Transverse colon (tissue), 4 donors: ENCODE measurements at regions not wholly inside any gene's neighbourhood (a gene's known extent, or its start where the extent isn't known, plus 50 kb on each side); places are given as distances from the start of the nearest gene placed in this dataset.

Experiments used
- DNase-seq: peaks from one replicate; pipeline ENCODE4 v3.0.0-alpha.2; 2019
- H3K27ac ChIP-seq, 4 donors: fragments of 200-600 bp; sonication (generic); 2 replicates each; pipeline ENCODE4 v1.5.1; 2016 to 2018; ENCODE audit warnings: inconsistent platforms in 4 of 4
- H3K27me3 ChIP-seq: fragments of 200-600 bp; sonication (generic); 2 replicates; pipeline ENCODE4 v1.5.1; 2017; ENCODE audit warnings: inconsistent platforms
- H3K36me3 ChIP-seq, 4 donors: fragments of 200-600 bp; sonication (generic); 2 replicates each; pipeline ENCODE4 v1.5.1; 2017 to 2019; ENCODE audit warnings: inconsistent platforms in 4 of 4
- H3K4me1 ChIP-seq, 4 donors: fragments of 200-600 bp; sonication (generic); 2 replicates each; pipeline ENCODE4 v1.5.1; 2017 to 2020; ENCODE audit warnings: inconsistent platforms in 4 of 4
- H3K4me3 ChIP-seq, 4 donors: fragments of 200-600 bp; sonication (generic); 1 replicate in 1 of 4; 2 replicates in 3 of 4; pipeline versions ENCODE4 v1.5.1 to v1.6.1; 2017 to 2019; ENCODE audit warnings: inconsistent platforms in 4 of 4
- H3K9me3 ChIP-seq, 2 donors: fragments of 200-600 bp; sonication (generic); 2 replicates each; pipeline ENCODE4 v1.5.1; 2017 to 2019; ENCODE audit warnings: inconsistent platforms in 2 of 2
- CTCF ChIP-seq, 5 experiments: fragments of 200-600 bp in 3 of 5; fragments of 450-650 bp in 2 of 5; sonication (generic) in 3 of 5; IDR thresholded peaks; 1 replicate in 2 of 5; 2 replicates in 3 of 5; pipeline ENCODE4 v1.5.1; 2016 to 2017; ENCODE audit warnings: antibody characterized with exemption in 5 of 5, inconsistent platforms in 3 of 5, mild to moderate bottlenecking in 2 of 5, moderate library complexity in 1 of 5
- EP300 ChIP-seq: sonication (generic); formaldehyde crosslinking; IDR thresholded peaks from one replicate; pipeline ENCODE4 v1.6.1; 2017; ENCODE audit warnings: antibody characterized with exemption, low read depth
- POLR2A ChIP-seq: fragments of 450-650 bp; IDR thresholded peaks from one replicate; pipeline ENCODE4 v1.6.1; 2016; ENCODE audit warnings: antibody characterized with exemption, mild to moderate bottlenecking, moderate library complexity
- POLR2AphosphoS5 ChIP-seq, 3 donors: sonication (generic); formaldehyde crosslinking; IDR thresholded peaks; one replicate each; pipeline ENCODE4 v1.6.1; 2016; ENCODE audit warnings: antibody characterized with exemption in 3 of 3
- WGBS, 2 donors: methylation state at CpG; one replicate each; pipeline ENCODE4 v1.1.5; 2018; ENCODE audit warnings: low coverage in 1 of 2; 5-methylcytosine and 5-hydroxymethylcytosine counted together
- in situ Hi-C, 4 donors: fragments of 200-750 bp; cut with MboI; loops; one replicate each; pipeline versions ENCODE4 v1.15.0 to v1.15.1; 2017; ENCODE audit warnings: low sequenced_read_pairs in 3 of 4, low pct_ligation_motif_present in 1 of 4, low pct_unique_long_range_greater_than_20kb in 1 of 4
- intact Hi-C: fragments of 100-400 bp; cut with DNase I; formaldehyde crosslinking; loops from one replicate; pipeline ENCODE4 v1.15.1; 2023; ENCODE audit warnings: low total_unique reads

GRCh38 chr15:53831907-53832770 lies 72.7 kb upstream of the WDR72 start:
- Histone ChIP-seq H3K36me3 (no peaks in the 10 kb centered on the region), H3K4me3 (no peak overlapping the region), H3K27me3 (no peaks in the 10 kb centered on the region), H3K4me1 (peaks cover 13 to 56% (median 25%) of the 10 kb centered on the region in 4 donors), H3K9me3 (no peaks in the 10 kb centered on the region), H3K27ac (peak overlapping the region; percentile 21 to 60 (median 34))
- in situ Hi-C loops (no loop called here), intact Hi-C loops (no loop called here)
- WGBS, 2 donors: 36 to 44% methylated on average over 5 of the region's 5 CpGs
- no peak for DNase-seq
- TF ChIP-seq CTCF (IDR thresholded peaks at IDR 0.05) (no peak), POLR2A (no peak), EP300 (no peak), POLR2AphosphoS5 (IDR thresholded peaks at IDR 0.05) (no peak)

DNA sequence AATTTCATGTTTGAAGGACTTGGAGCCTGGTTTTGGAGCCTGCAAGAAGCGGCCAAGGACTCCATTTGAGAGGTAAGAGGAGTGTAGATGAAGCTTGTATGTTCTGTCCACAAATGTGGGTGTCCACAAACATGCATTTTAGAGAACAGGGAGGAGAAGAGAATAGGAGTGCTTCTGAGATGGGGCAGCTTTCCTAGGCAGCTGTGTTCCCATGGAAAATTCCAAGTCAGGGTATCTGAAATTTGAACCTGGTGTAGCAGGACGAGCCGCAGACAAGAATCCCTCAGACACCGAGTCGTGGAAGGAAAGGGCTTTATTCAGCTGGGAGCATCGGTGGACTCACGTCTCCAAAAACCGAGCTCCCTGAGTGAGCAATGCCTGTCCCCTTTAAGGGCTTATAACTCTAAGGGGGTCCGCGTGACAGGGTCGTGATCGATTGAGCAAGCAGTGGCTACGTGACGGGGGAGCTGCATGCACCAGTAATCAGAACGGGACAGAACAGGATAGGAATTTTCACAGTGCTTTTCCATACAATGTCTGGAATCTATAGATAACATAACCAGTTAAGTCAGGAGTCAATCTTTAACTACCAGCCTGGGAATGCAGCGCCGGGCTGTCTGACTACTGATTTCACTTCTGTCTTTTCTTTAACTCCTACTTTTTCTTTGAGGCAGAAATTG lies 71.4 kb upstream of the WDR72 start:
- in situ Hi-C loops: no loop called here
- H3K27ac ChIP-seq: peak overlapping the region in 2 of 4 donors; percentile 21 to 60
- H3K27me3 ChIP-seq: no peaks in the 10 kb centered on the region
- peaks cover 13 to 47% (median 21%) of the 10 kb centered on the region in 4 donors for H3K4me1 ChIP-seq
- no peak overlapping the region for H3K4me3 ChIP-seq
- WGBS, 2 donors: 60% methylated on average over 17 of the region's 17 CpGs; no CpG with 5 or more reads in 1 of the 2 donors
- intact Hi-C loops: no loop called here
- DNase-seq: peak; percentile 30
- no peaks in the 10 kb centered on the region for H3K9me3 ChIP-seq
- TF ChIP-seq POLR2AphosphoS5 (IDR thresholded peaks at IDR 0.05) (no peak), CTCF (IDR thresholded peaks at IDR 0.05) (no peak), EP300 (no peak), POLR2A (no peak)
- H3K36me3 ChIP-seq: no peaks in the 10 kb centered on the region

DNA sequence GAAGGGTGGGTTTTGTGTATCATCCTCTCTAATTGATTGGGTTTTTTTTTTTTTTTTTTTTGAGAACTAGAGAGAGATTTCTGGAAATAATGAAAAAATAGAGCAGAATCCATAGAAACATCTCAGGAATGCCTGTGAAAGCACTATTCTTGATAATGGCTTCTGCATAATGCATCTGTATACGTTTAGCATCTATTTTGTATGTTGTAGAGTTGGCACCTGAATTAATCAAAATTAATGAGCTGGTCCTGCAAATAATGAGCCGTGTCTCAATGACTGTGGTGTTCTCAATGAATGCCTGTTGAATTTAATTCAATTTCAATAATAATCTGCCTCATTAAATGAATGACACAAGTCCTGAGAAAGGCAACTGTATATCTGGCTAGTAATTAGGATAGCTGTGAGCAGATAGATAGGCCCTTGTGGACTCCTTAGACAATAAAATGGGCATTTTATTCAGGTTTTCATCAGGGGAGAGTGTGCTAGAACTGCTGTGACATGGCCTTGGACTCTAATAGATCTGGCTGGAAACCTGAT lies 70.5 kb upstream of the WDR72 start:
- no peaks in the 10 kb centered on the region for H3K27me3 ChIP-seq
- in situ Hi-C loops: no loop called here
- 66 to 69% methylated on average over 2 of the region's 2 CpGs for WGBS, 2 donors
- no peak overlapping the region for H3K27ac ChIP-seq
- DNase-seq: no peak
- no peaks in the 10 kb centered on the region for H3K9me3 ChIP-seq
- TF ChIP-seq POLR2A (no peak), POLR2AphosphoS5 (IDR thresholded peaks at IDR 0.05) (no peak), CTCF (IDR thresholded peaks at IDR 0.05) (no peak), EP300 (no peak)
- intact Hi-C loops: no loop called here
- peaks cover 13 to 39% (median 21%) of the 10 kb centered on the region in 4 donors for H3K4me1 ChIP-seq
- H3K4me3 ChIP-seq: no peak overlapping the region
- H3K36me3 ChIP-seq: no peaks in the 10 kb centered on the region

- H3K9me3 ChIP-seq: peaks cover 0 to 3% of the 10 kb centered on the region in 2 donors
- peaks cover 13 to 35% (median 21%) of the 10 kb centered on the region in 4 donors for H3K4me1 ChIP-seq
- no peaks in the 10 kb centered on the region for H3K27me3 ChIP-seq
- H3K36me3 ChIP-seq: no peaks in the 10 kb centered on the region
- DNase-seq: no peak
- intact Hi-C loops: no loop called here
- 85 to 94% methylated on average over 3 of the region's 3 CpGs for WGBS, 2 donors
- no peak overlapping the region for H3K4me3 ChIP-seq
- no peak overlapping the region for H3K27ac ChIP-seq
- no peak for TF ChIP-seq POLR2AphosphoS5 (IDR thresholded peaks at IDR 0.05)
- TF ChIP-seq CTCF (IDR thresholded peaks at IDR 0.05): no peak
- TF ChIP-seq EP300: no peak
- no peak for TF ChIP-seq POLR2A
- in situ Hi-C loops: no loop called here
Observed at GRCh38 chr15:53829471-53829870, 70.0 kb upstream of the WDR72 start.
